ENCODE measurements at regions not wholly inside any gene's neighbourhood (a gene's known extent, or its start where the extent isn't known, plus 50 kb on each side); places are given as distances from the start of the nearest gene placed in this dataset.

GRCh38 chr2:160736148-160737028, 242.8 kb upstream of the RBMS1 start:
- CTCF ChIA-PET = interaction anchor here (0.8 kb wide), 1 partner anchor 408 kb away, joined by 3 read pairs; no protein-coding TSS in a partner anchor
- POLR2A ChIA-PET = no interaction called here
- no peak overlapping the region for H3K4me3 ChIP-seq (ENCODE audit: low read length)
- H3K27me3 ChIP-seq (ENCODE audit: control insufficient read depth in 2 of 2, insufficient read depth in 2 of 2, low read length in 2 of 2) = no peaks in the 10 kb centered on the region
- no peak overlapping the region for H3K27ac Mint-ChIP-seq
- H3K4me1 Mint-ChIP-seq = peaks cover 0 to 12% (median 0%) of the 10 kb centered on the region in 7 donors
- intact Hi-C loops (cut with micrococcal nuclease) = no loop called here
- DNase-seq (no peak), ATAC-seq (no peak)
- H3K36me3 Mint-ChIP-seq = no peaks in the 10 kb centered on the region
- H3K27ac ChIP-seq (ENCODE audit: low read depth, low read length) = no peak overlapping the region
- H3K9me3 ChIP-seq (ENCODE audit: control insufficient read depth in 2 of 3, low read length in 3 of 3) = no peaks in the 10 kb centered on the region
- peaks cover 0 to 7% (median 0%) of the 10 kb centered on the region in 11 donors for H3K9me3 Mint-ChIP-seq
- no peaks in the 10 kb centered on the region for H3K4me1 ChIP-seq (ENCODE audit: control insufficient read depth in 2 of 2, insufficient read depth in 2 of 2, low read length in 2 of 2)
- H3K36me3 ChIP-seq (ENCODE audit: control insufficient read depth in 2 of 3, insufficient read depth in 3 of 3, low read length in 3 of 3) = no peaks in the 10 kb centered on the region
- no peak overlapping the region for H3K4me3 Mint-ChIP-seq
- peaks cover 0 to 11% (median 4%) of the 10 kb centered on the region in 5 donors for H3K27me3 Mint-ChIP-seq

- H3K36me3 ChIP-seq (ENCODE audit: control insufficient read depth in 2 of 3, insufficient read depth in 3 of 3, low read length in 3 of 3) = no peaks in the 10 kb centered on the region
- Mint-ChIP-seq H3K4me3 (no peak overlapping the region), H3K27me3 (peaks cover 0 to 11% (median 4%) of the 10 kb centered on the region in 5 donors), H3K36me3 (no peaks in the 10 kb centered on the region), H3K4me1 (peaks cover 0 to 18% (median 0%) of the 10 kb centered on the region in 7 donors), H3K27ac (no peak overlapping the region), H3K9me3 (peaks cover 0 to 7% (median 0%) of the 10 kb centered on the region in 11 donors)
- no peaks in the 10 kb centered on the region for H3K27me3 ChIP-seq (ENCODE audit: control insufficient read depth in 2 of 2, insufficient read depth in 2 of 2, low read length in 2 of 2)
- no peak overlapping the region for H3K27ac ChIP-seq (ENCODE audit: low read depth, low read length)
- ATAC-seq (no peak), DNase-seq (no peak)
- ChIA-PET CTCF (no interaction called here), POLR2A (no interaction called here)
- H3K9me3 ChIP-seq (ENCODE audit: control insufficient read depth in 2 of 3, low read length in 3 of 3) = no peaks in the 10 kb centered on the region
- H3K4me1 ChIP-seq (ENCODE audit: control insufficient read depth in 2 of 2, insufficient read depth in 2 of 2, low read length in 2 of 2) = no peaks in the 10 kb centered on the region
- H3K4me3 ChIP-seq (ENCODE audit: low read length) = no peak overlapping the region
- intact Hi-C loops (cut with micrococcal nuclease) = no loop called here
These were observed 243.6 kb upstream of the RBMS1 start for GRCh38 chr2:160737247-160737646.

GRCh38 chr2:160741271-160741670, 247.7 kb upstream of the RBMS1 start:
- Histone ChIP-seq H3K4me3 (ENCODE audit: low read length) (no peak overlapping the region), H3K27ac (ENCODE audit: low read depth, low read length) (no peak overlapping the region), H3K4me1 (ENCODE audit: control insufficient read depth in 2 of 2, insufficient read depth in 2 of 2, low read length in 2 of 2) (no peaks in the 10 kb centered on the region), H3K9me3 (ENCODE audit: control insufficient read depth in 2 of 3, low read length in 3 of 3) (no peaks in the 10 kb centered on the region), H3K27me3 (ENCODE audit: control insufficient read depth in 2 of 2, insufficient read depth in 2 of 2, low read length in 2 of 2) (no peaks in the 10 kb centered on the region), H3K36me3 (ENCODE audit: control insufficient read depth in 2 of 3, insufficient read depth in 3 of 3, low read length in 3 of 3) (no peaks in the 10 kb centered on the region)
- DNase-seq (no peak), ATAC-seq (no peak)
- CTCF ChIA-PET = no interaction called here
- intact Hi-C loops (cut with micrococcal nuclease) = no loop called here
- H3K4me3 Mint-ChIP-seq = no peak overlapping the region
- no peaks in the 10 kb centered on the region for H3K9me3 Mint-ChIP-seq
- POLR2A ChIA-PET = no interaction called here
- peaks cover 0 to 14% (median 0%) of the 10 kb centered on the region in 7 donors for H3K4me1 Mint-ChIP-seq
- H3K27me3 Mint-ChIP-seq = peaks cover 0 to 6% (median 2%) of the 10 kb centered on the region in 5 donors
- no peaks in the 10 kb centered on the region for H3K36me3 Mint-ChIP-seq
- no peak overlapping the region for H3K27ac Mint-ChIP-seq

GRCh38 chr2:160741815-160742214, 248.2 kb upstream of the RBMS1 start:
- ATAC-seq (no peak), DNase-seq (no peak)
- Mint-ChIP-seq H3K9me3 (no peaks in the 10 kb centered on the region), H3K27me3 (peaks cover 0 to 9% (median 6%) of the 10 kb centered on the region in 5 donors), H3K36me3 (no peaks in the 10 kb centered on the region), H3K27ac (no peak overlapping the region), H3K4me1 (peaks cover 0 to 11% (median 0%) of the 10 kb centered on the region in 7 donors), H3K4me3 (no peak overlapping the region)
- POLR2A ChIA-PET = no interaction called here
- Histone ChIP-seq H3K4me3 (ENCODE audit: low read length) (no peak overlapping the region), H3K27ac (ENCODE audit: low read depth, low read length) (no peak overlapping the region), H3K9me3 (ENCODE audit: control insufficient read depth in 2 of 3, low read length in 3 of 3) (no peaks in the 10 kb centered on the region), H3K36me3 (ENCODE audit: control insufficient read depth in 2 of 3, insufficient read depth in 3 of 3, low read length in 3 of 3) (no peaks in the 10 kb centered on the region), H3K4me1 (ENCODE audit: control insufficient read depth in 2 of 2, insufficient read depth in 2 of 2, low read length in 2 of 2) (no peaks in the 10 kb centered on the region), H3K27me3 (ENCODE audit: control insufficient read depth in 2 of 2, insufficient read depth in 2 of 2, low read length in 2 of 2) (no peaks in the 10 kb centered on the region)
- intact Hi-C loops (cut with micrococcal nuclease) = no loop called here
- CTCF ChIA-PET = no interaction called here

- no peak overlapping the region for H3K27ac Mint-ChIP-seq
These were observed 249.1 kb upstream of the RBMS1 start for GRCh38 chr2:160742667-160743066.

GRCh38 chr2:160747501-160748170, 254.0 kb upstream of the RBMS1 start:
- ChIA-PET CTCF (no interaction called here), POLR2A (no interaction called here)
- intact Hi-C loops (cut with micrococcal nuclease) = no loop called here
- Histone ChIP-seq H3K27ac (ENCODE audit: low read depth, low read length) (no peak overlapping the region), H3K9me3 (ENCODE audit: control insufficient read depth in 2 of 3, low read length in 3 of 3) (no peaks in the 10 kb centered on the region), H3K27me3 (ENCODE audit: control insufficient read depth in 2 of 2, insufficient read depth in 2 of 2, low read length in 2 of 2) (no peaks in the 10 kb centered on the region), H3K4me1 (ENCODE audit: control insufficient read depth in 2 of 2, insufficient read depth in 2 of 2, low read length in 2 of 2) (no peaks in the 10 kb centered on the region), H3K36me3 (ENCODE audit: control insufficient read depth in 2 of 3, insufficient read depth in 3 of 3, low read length in 3 of 3) (no peaks in the 10 kb centered on the region), H3K4me3 (ENCODE audit: low read length) (no peak overlapping the region)
- Mint-ChIP-seq H3K9me3 (peaks cover 0 to 3% (median 0%) of the 10 kb centered on the region in 11 donors), H3K4me1 (peaks cover 0 to 4% (median 0%) of the 10 kb centered on the region in 7 donors), H3K4me3 (no peak overlapping the region), H3K36me3 (no peaks in the 10 kb centered on the region), H3K27me3 (peaks cover 0 to 14% (median 6%) of the 10 kb centered on the region in 5 donors), H3K27ac (no peak overlapping the region)
- no peak for ATAC-seq
- DNase-seq = no peak

More at GRCh38 chr2:160742667-160743066, 249.1 kb upstream of the RBMS1 start:
- no peaks in the 10 kb centered on the region for H3K36me3 Mint-ChIP-seq
- Histone ChIP-seq H3K36me3 (ENCODE audit: control insufficient read depth in 2 of 3, insufficient read depth in 3 of 3, low read length in 3 of 3) (no peaks in the 10 kb centered on the region), H3K4me1 (ENCODE audit: control insufficient read depth in 2 of 2, insufficient read depth in 2 of 2, low read length in 2 of 2) (no peaks in the 10 kb centered on the region), H3K4me3 (ENCODE audit: low read length) (no peak overlapping the region), H3K27ac (ENCODE audit: low read depth, low read length) (no peak overlapping the region), H3K27me3 (ENCODE audit: control insufficient read depth in 2 of 2, insufficient read depth in 2 of 2, low read length in 2 of 2) (no peaks in the 10 kb centered on the region), H3K9me3 (ENCODE audit: control insufficient read depth in 2 of 3, low read length in 3 of 3) (no peaks in the 10 kb centered on the region)
- DNase-seq = no peak
- ChIA-PET POLR2A (no interaction called here), CTCF (no interaction called here)
- intact Hi-C loops (cut with micrococcal nuclease) = no loop called here
- no peak overlapping the region for H3K4me3 Mint-ChIP-seq
- peaks cover 0 to 11% (median 0%) of the 10 kb centered on the region in 7 donors for H3K4me1 Mint-ChIP-seq
- ATAC-seq = peak; percentile 64
- peaks cover 0 to 10% (median 6%) of the 10 kb centered on the region in 5 donors for H3K27me3 Mint-ChIP-seq
- no peaks in the 10 kb centered on the region for H3K9me3 Mint-ChIP-seq

Data from naive thymus-derived CD4-positive, alpha-beta T cell (primary cell).